Loucy (cell line): ENCODE measurements at regions not wholly inside any gene's neighbourhood (a gene's known extent, or its start where the extent isn't known, plus 50 kb on each side); places are given as distances from the start of the nearest gene placed in this dataset.

Experiments
- CTCF ChIP-seq: fragments of 200-600 bp; sonication (generic); conservative IDR thresholded peaks from 2 replicates; pipeline ENCODE4 v1.5.1; 2014; ENCODE audit warnings: mild to moderate bottlenecking, antibody characterized with exemption, low read length
- EZH2phosphoT487 ChIP-seq: fragments of 200-600 bp; IDR thresholded peaks from 2 replicates; pipeline ENCODE4 v1.6.1; 2018; ENCODE audit warnings: antibody characterized with exemption, mild to moderate bottlenecking, moderate library complexity, borderline replicate concordance

- no peak for TF ChIP-seq CTCF
- no peak for TF ChIP-seq EZH2phosphoT487
Observed at GRCh38 chr16:13680021-13680889, 239.7 kb upstream of the ERCC4 start.
